AG09319 (cell line): ENCODE measurements at regions not wholly inside any gene's neighbourhood (a gene's known extent, or its start where the extent isn't known, plus 50 kb on each side); places are given as distances from the start of the nearest gene placed in this dataset.

Experiments used
- DNase-seq: peaks from one replicate; pipeline ENCODE4 v3.0.0-alpha.2; 2010; ENCODE audit warnings: low read depth; ENCODE audit errors: extremely low read depth
- CTCF ChIP-seq: IDR thresholded peaks from 2 replicates; pipeline ENCODE4 v1.5.1; 2011; ENCODE audit warnings: low read depth, mild to moderate bottlenecking, inconsistent platforms, low read length, moderate library complexity

GRCh38 chr17:36728030-36728991, 126.9 kb downstream of the MRM1 start:
- TF ChIP-seq CTCF = no peak
- DNase-seq = no peak

- no peak for TF ChIP-seq CTCF
- DNase-seq = no peak
Observed at GRCh38 chr17:36730095-36730808, 128.9 kb downstream of the MRM1 start.

DNA sequence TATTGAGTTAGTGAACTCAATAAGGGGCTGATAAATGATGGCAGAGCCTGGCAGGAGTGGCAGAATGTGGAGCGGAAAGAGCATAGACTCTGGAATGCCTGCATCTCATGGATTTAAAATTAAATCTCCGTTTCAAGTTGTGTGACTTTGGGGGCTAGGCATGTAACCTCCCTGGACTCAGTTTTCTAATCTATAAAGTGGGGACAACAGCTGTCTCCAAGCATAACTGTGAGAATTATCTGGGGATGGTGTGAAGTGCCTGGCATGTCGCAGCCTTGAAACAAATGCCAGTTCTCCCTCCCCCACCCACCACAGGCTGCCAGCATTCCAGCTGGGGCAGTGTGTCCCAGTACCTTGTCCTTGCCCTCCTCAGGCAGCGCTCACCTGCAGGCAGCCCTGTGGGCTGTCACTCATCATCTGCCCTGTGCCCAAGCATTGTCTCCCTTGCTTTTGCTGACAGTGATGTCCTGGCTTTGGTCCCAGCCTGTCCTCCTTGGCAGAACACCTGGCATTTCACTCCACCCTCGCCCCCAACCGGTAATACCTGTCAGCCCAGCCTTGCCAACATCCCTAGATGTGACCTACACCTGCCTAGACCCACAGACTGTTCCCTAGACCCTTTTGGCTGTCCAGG, 129.6 kb downstream of the MRM1 start:
- no peak for DNase-seq

GRCh38 chr17:36731811-36732210, 130.4 kb downstream of the MRM1 start:
- no peak for DNase-seq
- TF ChIP-seq CTCF = no peak

More for the DNA sequence above, 129.6 kb downstream of the MRM1 start:
- TF ChIP-seq CTCF = no peak

DNA sequence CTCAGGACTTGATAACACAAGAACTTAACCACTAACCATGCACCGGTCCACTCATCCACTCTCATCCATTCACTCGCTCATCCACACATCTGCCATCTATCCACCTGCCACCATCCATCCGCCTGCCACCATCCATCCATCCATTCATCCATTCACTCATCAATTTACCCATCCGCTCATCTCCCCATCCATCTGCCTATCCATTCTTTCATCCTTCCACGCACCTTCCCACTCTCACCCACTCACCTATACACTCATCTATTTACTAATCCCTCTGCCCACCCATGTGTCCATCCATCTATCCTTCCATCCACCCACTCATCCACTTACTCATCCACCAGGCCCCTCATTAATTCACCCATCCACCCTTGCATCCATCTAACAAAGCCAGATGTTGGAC, 131.0 kb downstream of the MRM1 start:
- TF ChIP-seq CTCF = no peak
- no peak for DNase-seq

GRCh38 chr17:36736201-36737156, 135.1 kb downstream of the MRM1 start:
- DNase-seq = no peak
- no peak for TF ChIP-seq CTCF
